ENCODE measurements at regions not wholly inside any gene's neighbourhood (a gene's known extent, or its start where the extent isn't known, plus 50 kb on each side); places are given as distances from the start of the nearest gene placed in this dataset.

DNA sequence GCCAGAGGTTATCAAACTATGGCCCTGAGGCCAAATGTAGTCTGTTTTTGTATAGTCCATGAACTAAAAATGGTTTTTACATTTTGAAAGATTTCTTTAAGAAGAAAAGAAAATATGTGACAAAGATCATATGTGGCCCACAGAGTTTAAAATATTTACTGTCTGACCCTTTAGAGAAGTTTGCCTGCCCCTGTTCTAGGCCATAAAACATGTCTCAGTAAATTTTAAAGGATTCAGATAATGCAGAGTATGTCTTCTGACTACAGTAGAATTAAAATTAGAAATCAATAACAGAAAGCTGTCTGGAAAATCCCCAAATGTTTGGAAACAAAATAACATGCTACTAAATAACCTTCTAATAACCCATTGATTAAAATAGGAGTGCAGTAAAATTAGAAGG lies 86.3 kb downstream of the KCNRG start:
- no peak overlapping the region for H4K8ac ChIP-seq (replicated peaks; ENCODE audit: insufficient read length, low read depth, low read length)
- no peak overlapping the region for H2AK5ac ChIP-seq (ENCODE audit: insufficient read length, low read length)
- no peak for DNase-seq
- Mint-ChIP-seq H3K27me3 (ENCODE audit: low read depth) (no peaks in the 10 kb centered on the region), H3K36me3 (ENCODE audit: insufficient read depth in 1 of 3, low read depth in 3 of 3) (peaks cover 11 to 23% (median 18%) of the 10 kb centered on the region in 3 experiments), H3K4me3 (no peak overlapping the region), H3K4me1 (peaks cover 10 to 15% of the 10 kb centered on the region in 2 experiments), H3K27ac (no peak overlapping the region), H3K9me3 (peaks cover 11 to 16% of the 10 kb centered on the region in 2 experiments)
- no peak overlapping the region for H3T11ph ChIP-seq (ENCODE audit: low read length)
- TF ChIP-seq, protein P1, sequence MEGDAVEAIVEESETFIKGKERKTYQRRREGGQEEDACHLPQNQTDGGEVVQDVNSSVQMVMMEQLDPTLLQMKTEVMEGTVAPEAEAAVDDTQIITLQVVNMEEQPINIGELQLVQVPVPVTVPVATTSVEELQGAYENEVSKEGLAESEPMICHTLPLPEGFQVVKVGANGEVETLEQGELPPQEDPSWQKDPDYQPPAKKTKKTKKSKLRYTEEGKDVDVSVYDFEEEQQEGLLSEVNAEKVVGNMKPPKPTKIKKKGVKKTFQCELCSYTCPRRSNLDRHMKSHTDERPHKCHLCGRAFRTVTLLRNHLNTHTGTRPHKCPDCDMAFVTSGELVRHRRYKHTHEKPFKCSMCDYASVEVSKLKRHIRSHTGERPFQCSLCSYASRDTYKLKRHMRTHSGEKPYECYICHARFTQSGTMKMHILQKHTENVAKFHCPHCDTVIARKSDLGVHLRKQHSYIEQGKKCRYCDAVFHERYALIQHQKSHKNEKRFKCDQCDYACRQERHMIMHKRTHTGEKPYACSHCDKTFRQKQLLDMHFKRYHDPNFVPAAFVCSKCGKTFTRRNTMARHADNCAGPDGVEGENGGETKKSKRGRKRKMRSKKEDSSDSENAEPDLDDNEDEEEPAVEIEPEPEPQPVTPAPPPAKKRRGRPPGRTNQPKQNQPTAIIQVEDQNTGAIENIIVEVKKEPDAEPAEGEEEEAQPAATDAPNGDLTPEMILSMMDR (conservative IDR thresholded peaks at IDR 0.05) = no peak
- no peaks in the 10 kb centered on the region for H3K79me1 ChIP-seq (ENCODE audit: insufficient read depth, low read depth, low read length, poor library complexity, severe bottlenecking)
- no peak overlapping the region for H3K4ac ChIP-seq (ENCODE audit: low read depth, low read length)
- H2AFZ ChIP-seq (ENCODE audit: low read length) = no peak overlapping the region
- H3K23me2 ChIP-seq (ENCODE audit: insufficient read length, low read depth, low read length, poor library complexity, severe bottlenecking) = no peaks in the 10 kb centered on the region
- H2BK12ac ChIP-seq (ENCODE audit: insufficient read length, low read depth, low read length) = no peak overlapping the region
- peaks cover 8% of the 10 kb centered on the region; the same call in 1 of the 2 replicates for H3K4me1 ChIP-seq (ENCODE audit: insufficient read depth, low read length)
- H3K14ac ChIP-seq (ENCODE audit: insufficient read depth, low read length) = no peak overlapping the region
- H2BK120ac ChIP-seq (ENCODE audit: low read depth, low read length, poor library complexity, severe bottlenecking) = no peak overlapping the region
- H3K79me2 ChIP-seq (ENCODE audit: insufficient read depth, low read length) = no peaks in the 10 kb centered on the region
- no peak overlapping the region for H3K18ac ChIP-seq (ENCODE audit: insufficient read length, low read depth, low read length)
- H3K23ac ChIP-seq (ENCODE audit: insufficient read length, low read depth, low read length) = no peak overlapping the region
- no peak overlapping the region for H2BK20ac ChIP-seq (ENCODE audit: low read depth, low read length, poor library complexity, severe bottlenecking)
- no peak overlapping the region for H4K5ac ChIP-seq (ENCODE audit: insufficient read length, low read depth, low read length)
- H3K4me2 ChIP-seq (ENCODE audit: insufficient read depth, insufficient read length, low read length) = no peak overlapping the region
- no peaks in the 10 kb centered on the region for H3K9me3 ChIP-seq (ENCODE audit: control insufficient read depth, low read depth, low read length)
- H2BK5ac ChIP-seq (ENCODE audit: insufficient read length, low read length) = no peak overlapping the region
- H4K91ac ChIP-seq (ENCODE audit: insufficient read length, low read depth, low read length) = no peak overlapping the region
- H4K20me1 ChIP-seq (ENCODE audit: control insufficient read depth, insufficient read depth, insufficient read length) = no peaks in the 10 kb centered on the region
- no peak overlapping the region for H3K27ac ChIP-seq (ENCODE audit: insufficient read length, low read depth, low read length)
- H3K27me3 ChIP-seq (ENCODE audit: insufficient read depth, low read length) = no peaks in the 10 kb centered on the region
- H3K9ac ChIP-seq (ENCODE audit: extremely low read depth, insufficient read length, low read length) = no peak overlapping the region
- no peak overlapping the region for H3K56ac ChIP-seq (ENCODE audit: insufficient read length, low read depth, low read length)
- H2BK15ac ChIP-seq (ENCODE audit: low read depth, low read length) = no peak overlapping the region

Measured in H9 (cell line).